Natural killer cell (primary cell): ENCODE measurements at regions not wholly inside any gene's neighbourhood (a gene's known extent, or its start where the extent isn't known, plus 50 kb on each side); places are given as distances from the start of the nearest gene placed in this dataset.
"Not testable (repeated sequence)": the region's sequence is repeated elsewhere in the genome, so short reads cannot be mapped to it uniquely, and the experiment has no call there.

Experiments used
- ATAC-seq, 3 donors: fragments of 150-1000 bp in 2 of 3; fragments of 200-7000 bp in 1 of 3; cut with Tn5 transposase; 1 replicate in 1 of 3; 2 replicates in 2 of 3; pipeline ENCODE4 v1.10.0; 2021; ENCODE audit warnings: mild to moderate bottlenecking in 2 of 3, moderate library complexity in 2 of 3
- DNase-seq, 2 donors: peaks; one replicate each; pipeline versions ENCODE4 v3.0.0 to v3.0.0-alpha.2; 2013 to 2021; ENCODE audit warnings: mixed read lengths in 1 of 2
- H3K27ac ChIP-seq: one replicate; pipeline ENCODE4 v1.5.1; 2013; ENCODE audit warnings: mild to moderate bottlenecking, low read length
- H3K27me3 ChIP-seq: one replicate; pipeline ENCODE4 v1.6.1; 2013; ENCODE audit warnings: low read length; ENCODE audit not compliant: control insufficient read depth, insufficient read depth
- H3K36me3 ChIP-seq: one replicate; pipeline ENCODE4 v1.6.1; 2013; ENCODE audit warnings: low read length; ENCODE audit not compliant: control insufficient read depth, insufficient read depth
- H3K4me1 ChIP-seq: one replicate; pipeline ENCODE4 v1.6.1; 2013; ENCODE audit warnings: low read length; ENCODE audit not compliant: control insufficient read depth, insufficient read depth
- H3K4me3 ChIP-seq: one replicate; pipeline ENCODE4 v1.5.1; 2013; ENCODE audit warnings: low read length
- H3K9me3 ChIP-seq: one replicate; pipeline ENCODE4 v1.6.1; 2013; ENCODE audit warnings: low read length; ENCODE audit not compliant: control insufficient read depth, insufficient read depth
- H3K27ac Mint-ChIP-seq, 2 donors: one replicate each; pipeline ENCODE4 v1.8.0; 2022; ENCODE audit warnings: mild to moderate bottlenecking in 2 of 2, mixed read lengths in 2 of 2, moderate library complexity in 1 of 2
- H3K27me3 Mint-ChIP-seq, 2 donors: one replicate each; pipeline ENCODE4 v1.8.0; 2022; ENCODE audit warnings: low read depth in 2 of 2, mixed read lengths in 2 of 2
- H3K36me3 Mint-ChIP-seq: one replicate; pipeline ENCODE4 v1.8.0; 2022; ENCODE audit warnings: mixed read lengths
- H3K4me1 Mint-ChIP-seq, 2 donors: one replicate each; pipeline ENCODE4 v1.8.0; 2022; ENCODE audit warnings: mixed read lengths in 2 of 2
- H3K4me3 Mint-ChIP-seq: one replicate; pipeline ENCODE4 v1.8.0; 2022; ENCODE audit warnings: mild to moderate bottlenecking, moderate library complexity, mixed read lengths
- H3K9me3 Mint-ChIP-seq, 2 donors: one replicate each; pipeline ENCODE4 v1.8.0; 2022; ENCODE audit warnings: mixed read lengths in 2 of 2
- WGBS: methylation state at CpG from one replicate; pipeline ENCODE4 v1.1.7; 2013; ENCODE audit warnings: missing lambda C conversion rate; ENCODE audit not compliant: insufficient coverage; 5-methylcytosine and 5-hydroxymethylcytosine counted together
- intact Hi-C: fragments of 100-400 bp; cut with micrococcal nuclease; formaldehyde crosslinking; loops from one replicate; pipeline ENCODE4 v1.14.2; 2022
- TF ChIP-seq, protein P1 (sequence below): fragments of 200-600 bp; IDR thresholded peaks from one replicate; pipeline ENCODE4 v1.8.0; 2022; ENCODE audit warnings: antibody characterized with exemption

DNA sequence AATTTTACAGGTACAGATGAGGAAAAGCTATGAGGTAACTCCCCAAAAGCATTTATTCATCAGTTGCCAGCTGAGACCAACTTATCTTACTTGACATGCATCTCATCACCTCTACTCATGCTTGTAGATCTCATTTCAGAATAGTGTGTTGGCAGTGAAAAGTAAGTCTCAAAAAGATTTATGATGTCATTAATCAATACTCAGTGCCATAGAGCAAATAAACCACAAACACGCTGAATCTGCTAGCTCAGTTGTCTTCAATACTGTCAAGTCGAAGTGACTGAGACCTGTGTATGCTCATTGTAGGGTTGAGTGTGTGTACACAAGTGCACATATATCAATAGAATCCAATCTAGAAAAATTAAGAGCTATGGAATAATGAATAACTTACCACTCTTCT lies 413.5 kb downstream of the CNTN3 start:
- TF ChIP-seq, protein P1, sequence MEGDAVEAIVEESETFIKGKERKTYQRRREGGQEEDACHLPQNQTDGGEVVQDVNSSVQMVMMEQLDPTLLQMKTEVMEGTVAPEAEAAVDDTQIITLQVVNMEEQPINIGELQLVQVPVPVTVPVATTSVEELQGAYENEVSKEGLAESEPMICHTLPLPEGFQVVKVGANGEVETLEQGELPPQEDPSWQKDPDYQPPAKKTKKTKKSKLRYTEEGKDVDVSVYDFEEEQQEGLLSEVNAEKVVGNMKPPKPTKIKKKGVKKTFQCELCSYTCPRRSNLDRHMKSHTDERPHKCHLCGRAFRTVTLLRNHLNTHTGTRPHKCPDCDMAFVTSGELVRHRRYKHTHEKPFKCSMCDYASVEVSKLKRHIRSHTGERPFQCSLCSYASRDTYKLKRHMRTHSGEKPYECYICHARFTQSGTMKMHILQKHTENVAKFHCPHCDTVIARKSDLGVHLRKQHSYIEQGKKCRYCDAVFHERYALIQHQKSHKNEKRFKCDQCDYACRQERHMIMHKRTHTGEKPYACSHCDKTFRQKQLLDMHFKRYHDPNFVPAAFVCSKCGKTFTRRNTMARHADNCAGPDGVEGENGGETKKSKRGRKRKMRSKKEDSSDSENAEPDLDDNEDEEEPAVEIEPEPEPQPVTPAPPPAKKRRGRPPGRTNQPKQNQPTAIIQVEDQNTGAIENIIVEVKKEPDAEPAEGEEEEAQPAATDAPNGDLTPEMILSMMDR = no peak
- H3K36me3 Mint-ChIP-seq = no peaks in the 10 kb centered on the region
- peaks cover 12 to 13% of the 10 kb centered on the region in 2 donors for H3K9me3 Mint-ChIP-seq
- Histone ChIP-seq H3K27ac (no peak overlapping the region), H3K4me3 (no peak overlapping the region), H3K4me1 (no peaks in the 10 kb centered on the region), H3K27me3 (no peaks in the 10 kb centered on the region), H3K9me3 (peaks cover 7% of the 10 kb centered on the region), H3K36me3 (no peaks in the 10 kb centered on the region)
- no peaks in the 10 kb centered on the region for H3K27me3 Mint-ChIP-seq
- WGBS = no CpG with 5 or more reads among the region's 2 CpGs
- intact Hi-C loops = no loop called here
- ATAC-seq (no peak), DNase-seq (no peak)
- H3K27ac Mint-ChIP-seq = no peak overlapping the region
- H3K4me1 Mint-ChIP-seq = no peaks in the 10 kb centered on the region
- no peak overlapping the region for H3K4me3 Mint-ChIP-seq

DNA sequence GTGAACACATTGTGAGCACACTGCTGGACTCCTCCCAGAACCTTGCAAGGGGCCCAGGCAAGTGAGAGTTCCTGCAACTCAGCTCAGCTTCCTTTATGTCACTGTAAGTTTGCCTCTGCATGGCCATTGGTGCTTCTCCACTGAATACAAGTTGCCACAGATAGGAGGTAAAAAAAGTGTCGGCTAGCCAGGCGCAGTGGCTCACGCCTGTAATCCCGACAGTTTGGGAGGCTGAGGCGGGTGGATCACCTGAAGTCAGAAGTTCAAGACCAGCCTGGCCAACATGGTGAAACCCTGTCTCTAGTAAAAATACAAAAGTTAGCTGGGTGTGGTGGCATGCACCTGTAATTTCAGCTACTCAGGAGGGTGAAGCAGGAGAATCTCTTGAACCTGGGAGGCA lies 435.8 kb downstream of the CNTN3 start:
- H3K27ac ChIP-seq, H3K4me1 ChIP-seq, ATAC-seq, H3K4me3 ChIP-seq, H3K4me1 Mint-ChIP-seq, H3K27me3 ChIP-seq, intact Hi-C loops, H3K4me3 Mint-ChIP-seq, H3K36me3 Mint-ChIP-seq, H3K27me3 Mint-ChIP-seq, H3K36me3 ChIP-seq, DNase-seq, H3K27ac Mint-ChIP-seq, H3K9me3 ChIP-seq: not testable (repeated sequence)
- WGBS = 97% methylated on average over 5 of the region's 5 CpGs
- H3K9me3 Mint-ChIP-seq = peaks cover 17 to 23% of the 10 kb centered on the region in 2 donors

DNA sequence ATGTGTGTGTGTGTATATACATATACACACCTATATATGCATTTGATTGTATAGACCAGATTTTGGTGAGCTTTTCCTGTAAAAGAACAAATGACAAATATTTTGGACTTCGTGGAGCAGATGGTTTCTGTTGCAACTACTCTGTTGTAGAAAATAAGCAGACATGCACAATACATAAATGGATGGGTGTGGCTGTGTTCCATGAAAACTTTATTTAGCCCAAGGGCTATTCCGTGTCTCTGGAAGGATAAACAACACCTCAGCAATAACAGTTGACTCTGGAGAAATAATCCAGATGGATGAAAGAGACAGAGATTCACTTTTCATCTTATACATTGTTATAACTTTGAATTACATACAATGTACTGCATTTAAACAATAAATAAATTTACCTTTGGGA lies 441.4 kb downstream of the CNTN3 start:
- TF ChIP-seq, protein P1 = no peak
- no peaks in the 10 kb centered on the region for H3K4me1 ChIP-seq
- H3K27me3 ChIP-seq = no peaks in the 10 kb centered on the region
- ATAC-seq (no peak), DNase-seq (no peak)
- H3K4me3 ChIP-seq = no peak overlapping the region
- WGBS = 29% methylated on average over 1 of the region's 2 CpGs
- H3K27me3 Mint-ChIP-seq = no peaks in the 10 kb centered on the region
- intact Hi-C loops = no loop called here
- H3K36me3 Mint-ChIP-seq = peaks cover 6% of the 10 kb centered on the region
- H3K27ac Mint-ChIP-seq = no peak overlapping the region
- H3K9me3 ChIP-seq = peaks cover 3% of the 10 kb centered on the region
- no peak overlapping the region for H3K27ac ChIP-seq
- peaks cover 9% of the 10 kb centered on the region in 2 donors for H3K9me3 Mint-ChIP-seq
- no peaks in the 10 kb centered on the region for H3K4me1 Mint-ChIP-seq
- no peaks in the 10 kb centered on the region for H3K36me3 ChIP-seq
- H3K4me3 Mint-ChIP-seq = no peak overlapping the region

DNA sequence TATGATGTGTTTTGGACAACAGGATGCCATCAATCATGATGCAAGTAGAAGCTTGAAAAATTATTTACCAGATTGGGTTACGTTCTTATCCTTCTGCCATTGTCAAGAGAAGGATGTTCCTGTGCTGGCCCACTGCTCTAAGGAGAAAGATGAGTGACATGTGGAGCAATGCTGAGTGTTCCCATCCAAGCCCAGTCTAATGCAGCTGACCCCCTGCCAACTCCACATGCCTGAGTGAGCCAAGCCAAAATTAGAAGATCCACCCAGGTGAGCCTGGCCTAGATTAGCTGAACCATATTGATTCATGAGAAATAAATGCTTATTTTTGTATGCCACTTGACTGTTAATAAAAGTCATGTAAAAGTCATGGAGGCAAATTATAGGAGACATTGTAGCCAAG lies 446.5 kb downstream of the CNTN3 start:
- peaks cover 7% of the 10 kb centered on the region for H3K9me3 ChIP-seq
- H3K36me3 ChIP-seq = no peaks in the 10 kb centered on the region
- Mint-ChIP-seq H3K27ac (no peak overlapping the region), H3K9me3 (peaks cover 5 to 18% of the 10 kb centered on the region in 2 donors), H3K4me1 (no peaks in the 10 kb centered on the region), H3K27me3 (no peaks in the 10 kb centered on the region), H3K36me3 (peaks cover 4% of the 10 kb centered on the region), H3K4me3 (no peak overlapping the region)
- TF ChIP-seq, protein P1 = no peak
- no peak overlapping the region for H3K27ac ChIP-seq
- no peak for DNase-seq
- 64% methylated on average over 1 of the region's 1 CpG for WGBS
- H3K4me3 ChIP-seq = no peak overlapping the region
- no peaks in the 10 kb centered on the region for H3K27me3 ChIP-seq
- intact Hi-C loops = no loop called here
- no peaks in the 10 kb centered on the region for H3K4me1 ChIP-seq
- no peak for ATAC-seq
